Trophoblast cell (in vitro differentiated cells and primary cell): ENCODE measurements at regions not wholly inside any gene's neighbourhood (a gene's known extent, or its start where the extent isn't known, plus 50 kb on each side); places are given as distances from the start of the nearest gene placed in this dataset.

Experiments used
- DNase-seq, 2 donors: peaks; one replicate each; pipeline ENCODE4 v3.0.0-alpha.2; 2016
- H2AFZ ChIP-seq: 2 replicates; pipeline ENCODE4 v1.6.1; 2013; ENCODE audit warnings: low read length, moderate library complexity, mild to moderate bottlenecking; ENCODE audit not compliant: insufficient read depth, poor library complexity
- H2AK5ac ChIP-seq: 2 replicates; pipeline ENCODE4 v1.6.1; 2013; ENCODE audit warnings: mild to moderate bottlenecking, low read length
- H2BK120ac ChIP-seq: 2 replicates; pipeline ENCODE4 v1.6.1; 2013; ENCODE audit warnings: low read length, mild to moderate bottlenecking, moderate library complexity; ENCODE audit not compliant: insufficient read depth, poor library complexity
- H2BK12ac ChIP-seq: 2 replicates; pipeline ENCODE4 v1.6.1; 2013; ENCODE audit warnings: mild to moderate bottlenecking, low read length, moderate library complexity
- H2BK5ac ChIP-seq: 2 replicates; pipeline ENCODE4 v1.6.1; 2013; ENCODE audit warnings: low read length, low read depth, moderate library complexity, mild to moderate bottlenecking; ENCODE audit not compliant: poor library complexity
- H3K14ac ChIP-seq: 2 replicates; pipeline ENCODE4 v1.6.1; 2013; ENCODE audit warnings: mild to moderate bottlenecking, low read length
- H3K18ac ChIP-seq: 2 replicates; pipeline ENCODE4 v1.6.1; 2013; ENCODE audit warnings: mild to moderate bottlenecking, low read length
- H3K23ac ChIP-seq: 2 replicates; pipeline ENCODE4 v1.6.1; 2013; ENCODE audit warnings: low read length
- H3K27ac ChIP-seq: 2 replicates; pipeline ENCODE4 v1.5.1; 2013; ENCODE audit warnings: low read depth, mild to moderate bottlenecking, inconsistent platforms, low read length, moderate library complexity
- H3K27me3 ChIP-seq: 2 replicates; pipeline ENCODE4 v1.6.1; 2013; ENCODE audit warnings: inconsistent platforms, mild to moderate bottlenecking, low read length, moderate library complexity; ENCODE audit not compliant: insufficient read depth
- H3K36me3 ChIP-seq, 2 experiments: 1 replicate in 1 of 2; 2 replicates in 1 of 2; pipeline ENCODE4 v1.6.1; 2013; ENCODE audit warnings: low read length in 2 of 2, mild to moderate bottlenecking in 2 of 2, moderate library complexity in 1 of 2; ENCODE audit not compliant: insufficient read depth in 2 of 2, control insufficient read depth in 1 of 2
- H3K4ac ChIP-seq: 2 replicates; pipeline ENCODE4 v1.6.1; 2013; ENCODE audit warnings: low read depth, mild to moderate bottlenecking, low read length, moderate library complexity
- H3K4me1 ChIP-seq, 2 experiments: 1 replicate in 1 of 2; 2 replicates in 1 of 2; pipeline ENCODE4 v1.6.1; 2013; ENCODE audit warnings: low read length in 2 of 2, mild to moderate bottlenecking in 2 of 2, moderate library complexity in 1 of 2; ENCODE audit not compliant: insufficient read depth in 2 of 2, control insufficient read depth in 1 of 2
- H3K4me2 ChIP-seq: 2 replicates; pipeline ENCODE4 v1.6.1; 2013; ENCODE audit warnings: inconsistent platforms, mild to moderate bottlenecking, low read length, moderate library complexity
- H3K4me3 ChIP-seq: 2 replicates; pipeline ENCODE4 v1.5.1; 2013; ENCODE audit warnings: mild to moderate bottlenecking, low read depth, low read length, inconsistent platforms
- H3K79me1 ChIP-seq: one replicate; pipeline ENCODE4 v1.6.1; 2013; ENCODE audit warnings: low read length
- H3K79me2 ChIP-seq: 2 replicates; pipeline ENCODE4 v1.6.1; 2013; ENCODE audit warnings: low read length, mild to moderate bottlenecking; ENCODE audit not compliant: control insufficient read depth, insufficient read depth, poor library complexity
- H3K9ac ChIP-seq: 2 replicates; pipeline ENCODE4 v1.6.1; 2013; ENCODE audit warnings: mild to moderate bottlenecking, low read length
- H3K9me3 ChIP-seq: 2 replicates; pipeline ENCODE4 v1.6.1; 2013; ENCODE audit warnings: low read depth, mild to moderate bottlenecking, control low read depth, inconsistent platforms, low read length; ENCODE audit not compliant: insufficient read depth
- H4K12ac ChIP-seq: 2 replicates; pipeline ENCODE4 v1.6.1; 2013; ENCODE audit warnings: low read depth, mild to moderate bottlenecking, low read length, moderate library complexity
- H4K8ac ChIP-seq: 2 replicates; pipeline ENCODE4 v1.6.1; 2013; ENCODE audit warnings: low read depth, mild to moderate bottlenecking, low read length, moderate library complexity
- H4K91ac ChIP-seq: one replicate; pipeline ENCODE4 v1.6.1; 2013; ENCODE audit warnings: low read depth, mild to moderate bottlenecking, low read length, moderate library complexity
- WGBS: extraction: QIAGEN DNeasy Blood & Tissue Kit; methylation state at CpG from one replicate; pipeline ENCODE4 v1.1.7; 2013; ENCODE audit warnings: missing lambda C conversion rate; ENCODE audit not compliant: insufficient read length, insufficient coverage; ENCODE audit errors: extremely low coverage; 5-methylcytosine and 5-hydroxymethylcytosine counted together

- no peak overlapping the region for H4K12ac ChIP-seq
- H4K91ac ChIP-seq, result no peak overlapping the region
- H3K18ac ChIP-seq, result no peak overlapping the region
- no peak overlapping the region for H2BK12ac ChIP-seq
- no peaks in the 10 kb centered on the region for H3K79me2 ChIP-seq
- H2BK120ac ChIP-seq, result no peak overlapping the region
- DNase-seq, result no peak
- no CpG with 5 or more reads among the region's 7 CpGs for WGBS
- H3K27me3 ChIP-seq, result no peaks in the 10 kb centered on the region
- no peak overlapping the region for H3K9ac ChIP-seq
- H3K4me2 ChIP-seq, result no peak overlapping the region
- H3K27ac ChIP-seq, result no peak overlapping the region
- no peak overlapping the region for H3K23ac ChIP-seq
- H2AFZ ChIP-seq, result no peak overlapping the region
- H3K9me3 ChIP-seq, result no peaks in the 10 kb centered on the region
- H3K4me3 ChIP-seq, result no peak overlapping the region
- H4K8ac ChIP-seq, result no peak overlapping the region
- no peaks in the 10 kb centered on the region for H3K4me1 ChIP-seq
- H2BK5ac ChIP-seq, result no peak overlapping the region
- no peak overlapping the region for H2AK5ac ChIP-seq
- H3K79me1 ChIP-seq, result peaks cover 1% of the 10 kb centered on the region
- H3K14ac ChIP-seq, result no peak overlapping the region
- H3K36me3 ChIP-seq, result no peaks in the 10 kb centered on the region
- no peak overlapping the region for H3K4ac ChIP-seq
These were observed 69.6 kb upstream of the SPATA31E1 start for GRCh38 chr9:87813119-87813463.

DNA sequence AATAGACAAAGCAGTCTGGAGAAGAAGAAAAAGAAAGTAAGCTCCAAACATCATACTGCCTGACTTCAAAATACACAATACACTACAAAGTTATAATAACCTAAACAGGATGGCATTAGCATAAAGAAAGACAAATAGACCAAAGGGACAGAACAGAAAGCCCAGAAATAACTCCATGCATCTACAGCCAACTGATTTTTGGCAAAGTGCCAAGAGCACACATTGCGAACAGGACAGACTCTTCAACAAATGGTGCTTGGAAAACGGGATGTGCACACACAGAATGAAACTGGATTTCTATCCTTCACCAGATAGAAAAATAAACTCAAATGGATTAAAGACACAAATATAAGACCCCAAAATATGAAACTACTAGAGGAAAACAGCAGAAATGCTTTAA lies 66.6 kb upstream of the SPATA31E1 start:
- H3K9ac ChIP-seq, result no peak overlapping the region
- no peaks in the 10 kb centered on the region for H3K79me1 ChIP-seq
- H3K23ac ChIP-seq, result no peak overlapping the region
- no peaks in the 10 kb centered on the region for H3K27me3 ChIP-seq
- no peak overlapping the region for H3K14ac ChIP-seq
- H3K36me3 ChIP-seq, result no peaks in the 10 kb centered on the region
- H2BK12ac ChIP-seq, result no peak overlapping the region
- no peaks in the 10 kb centered on the region for H3K4me1 ChIP-seq
- no peak for DNase-seq
- no peak overlapping the region for H3K4me2 ChIP-seq
- H4K8ac ChIP-seq, result no peak overlapping the region
- H2BK120ac ChIP-seq, result no peak overlapping the region
- no peak overlapping the region for H4K12ac ChIP-seq
- no peak overlapping the region for H2AK5ac ChIP-seq
- no peak overlapping the region for H2AFZ ChIP-seq
- no peak overlapping the region for H3K18ac ChIP-seq
- no peak overlapping the region for H3K4me3 ChIP-seq
- H3K9me3 ChIP-seq, result no peaks in the 10 kb centered on the region
- H3K27ac ChIP-seq, result no peak overlapping the region
- no peaks in the 10 kb centered on the region for H3K79me2 ChIP-seq
- no CpG with 5 or more reads among the region's 2 CpGs for WGBS
- no peak overlapping the region for H2BK5ac ChIP-seq
- no peak overlapping the region for H4K91ac ChIP-seq
- H3K4ac ChIP-seq, result no peak overlapping the region

GRCh38 chr9:87818308-87818707 lies 64.4 kb upstream of the SPATA31E1 start:
- no peak overlapping the region for H3K23ac ChIP-seq
- H3K27ac ChIP-seq, result no peak overlapping the region
- no peak overlapping the region for H4K8ac ChIP-seq
- H2BK120ac ChIP-seq, result no peak overlapping the region
- H2AFZ ChIP-seq, result no peak overlapping the region
- no peaks in the 10 kb centered on the region for H3K9me3 ChIP-seq
- no peak overlapping the region for H2BK5ac ChIP-seq
- DNase-seq, result no peak
- no peak overlapping the region for H3K4ac ChIP-seq
- H3K27me3 ChIP-seq, result no peaks in the 10 kb centered on the region
- H2BK12ac ChIP-seq, result no peak overlapping the region
- H3K4me3 ChIP-seq, result no peak overlapping the region
- H4K12ac ChIP-seq, result no peak overlapping the region
- no peak overlapping the region for H3K18ac ChIP-seq
- no peak overlapping the region for H2AK5ac ChIP-seq
- H3K9ac ChIP-seq, result no peak overlapping the region
- H4K91ac ChIP-seq, result no peak overlapping the region
- no peaks in the 10 kb centered on the region for H3K79me1 ChIP-seq
- H3K4me2 ChIP-seq, result no peak overlapping the region
- H3K36me3 ChIP-seq, result no peaks in the 10 kb centered on the region
- no peaks in the 10 kb centered on the region for H3K4me1 ChIP-seq
- no peaks in the 10 kb centered on the region for H3K79me2 ChIP-seq
- WGBS, result no CpG with 5 or more reads among the region's 3 CpGs
- H3K14ac ChIP-seq, result no peak overlapping the region

DNA sequence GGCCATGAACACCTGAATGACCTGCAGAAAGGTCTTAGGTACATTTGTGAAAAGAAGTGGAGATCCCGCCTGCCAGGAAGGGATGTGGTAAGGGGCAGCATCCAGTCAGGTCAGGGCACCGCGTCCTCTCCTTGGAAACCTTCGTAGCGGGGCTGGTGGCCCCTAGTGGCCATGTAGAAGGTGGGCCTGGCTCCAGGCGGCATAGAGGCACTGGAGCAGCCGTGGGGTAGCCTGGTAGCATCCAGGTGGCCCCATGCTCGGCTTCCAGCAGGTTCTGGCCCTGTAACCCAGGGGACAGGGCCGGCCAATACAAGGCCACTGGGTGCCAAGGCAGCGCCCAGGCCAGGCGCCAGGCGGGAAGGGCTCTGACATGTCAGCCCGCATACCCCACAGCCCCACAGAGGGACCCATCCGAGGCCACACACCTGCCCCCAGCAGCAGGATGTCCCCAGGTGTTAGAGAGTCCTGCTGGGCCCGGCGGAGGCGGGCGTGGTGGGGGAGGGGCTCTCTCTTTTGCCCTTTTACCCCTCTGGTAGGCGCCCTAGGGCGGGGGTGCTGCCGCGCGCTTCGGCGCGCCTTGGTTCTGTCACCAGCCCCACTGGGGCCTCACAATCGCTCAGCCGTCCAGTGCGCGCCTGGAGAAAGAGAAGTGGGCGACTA lies 58.3 kb upstream of the SPATA31E1 start:
- Histone ChIP-seq H3K4ac (no peak overlapping the region), H3K4me2 (no peak overlapping the region), H2BK5ac (no peak overlapping the region), H4K8ac (no peak overlapping the region), H3K18ac (no peak overlapping the region), H3K14ac (no peak overlapping the region), H3K36me3 (no peaks in the 10 kb centered on the region), H2AFZ (no peak overlapping the region), H3K27me3 (no peaks in the 10 kb centered on the region), H3K4me3 (no peak overlapping the region), H3K9ac (no peak overlapping the region), H3K27ac (no peak overlapping the region), H3K79me2 (no peaks in the 10 kb centered on the region), H4K91ac (no peak overlapping the region), H2BK12ac (no peak overlapping the region), H3K9me3 (peaks cover 4% of the 10 kb centered on the region), H3K4me1 (no peaks in the 10 kb centered on the region), H2BK120ac (no peak overlapping the region), H3K23ac (no peak overlapping the region), H3K79me1 (no peaks in the 10 kb centered on the region), H4K12ac (no peak overlapping the region), H2AK5ac (no peak overlapping the region)
- DNase-seq, result no peak
- no CpG with 5 or more reads among the region's 31 CpGs for WGBS
